GM06990 (cell line): ENCODE measurements at regions not wholly inside any gene's neighbourhood (a gene's known extent, or its start where the extent isn't known, plus 50 kb on each side); places are given as distances from the start of the nearest gene placed in this dataset.

ENCODE experiments used
- DNase-seq: peaks from one replicate; pipeline ENCODE4 v3.0.0-alpha.2; 2011; ENCODE audit not compliant: insufficient read length; ENCODE audit errors: extremely low read depth
- H3K27me3 ChIP-seq: replicated peaks from 2 replicates; pipeline ENCODE4 v1.6.0; 2011; ENCODE audit warnings: low read length; ENCODE audit not compliant: control insufficient read depth, insufficient read depth
- H3K36me3 ChIP-seq: 2 replicates; pipeline ENCODE4 v1.5.1; 2011; ENCODE audit warnings: low read length; ENCODE audit not compliant: control insufficient read depth, insufficient read depth
- H3K4me3 ChIP-seq: replicated peaks from 2 replicates; pipeline ENCODE4 v1.5.1; 2011; ENCODE audit warnings: low read depth, mild to moderate bottlenecking, control low read depth, low read length
- CTCF ChIP-seq: IDR thresholded peaks from 2 replicates; pipeline ENCODE4 v1.5.1; 2011; ENCODE audit warnings: low read length, control low read depth, mild to moderate bottlenecking, inconsistent platforms; ENCODE audit not compliant: insufficient read depth, poor library complexity, severe bottlenecking

- no peak for TF ChIP-seq CTCF
- H3K36me3 ChIP-seq, result no peaks in the 10 kb centered on the region
- DNase-seq, result no peak
- no peak overlapping the region for H3K4me3 ChIP-seq
- H3K27me3 ChIP-seq, result no peaks in the 10 kb centered on the region
Observed at GRCh38 chr7:93747019-93747418, 143.5 kb downstream of the TFPI2 start.

GRCh38 chr7:93739424-93739823 lies 151.1 kb downstream of the TFPI2 start:
- H3K27me3 ChIP-seq, result no peaks in the 10 kb centered on the region
- no peak for TF ChIP-seq CTCF
- no peaks in the 10 kb centered on the region for H3K36me3 ChIP-seq
- no peak for DNase-seq
- no peak overlapping the region for H3K4me3 ChIP-seq

- no peak overlapping the region for H3K4me3 ChIP-seq
- DNase-seq, result no peak
- H3K27me3 ChIP-seq, result no peaks in the 10 kb centered on the region
- H3K36me3 ChIP-seq, result no peaks in the 10 kb centered on the region
- no peak for TF ChIP-seq CTCF
Observed at GRCh38 chr7:93737953-93738352, 152.6 kb downstream of the TFPI2 start.

- no peak for TF ChIP-seq CTCF
- Histone ChIP-seq H3K4me3 (no peak overlapping the region), H3K27me3 (no peaks in the 10 kb centered on the region), H3K36me3 (no peaks in the 10 kb centered on the region)
- DNase-seq, result no peak
Observed at GRCh38 chr7:93736668-93737369, 153.7 kb downstream of the TFPI2 start.

GRCh38 chr7:93728292-93728691 lies 153.8 kb upstream of the CALCR start:
- Histone ChIP-seq H3K27me3 (0 out of 2 replicates have a peak, but pooled peaks cover 1% of the 10 kb centered on the region), H3K36me3 (no peaks in the 10 kb centered on the region), H3K4me3 (no peak overlapping the region)
- DNase-seq, result no peak
- no peak for TF ChIP-seq CTCF

- no peaks in the 10 kb centered on the region for H3K36me3 ChIP-seq
- 0 out of 2 replicates have a peak, but pooled peaks cover 1% of the 10 kb centered on the region for H3K27me3 ChIP-seq
- DNase-seq, result no peak
- TF ChIP-seq CTCF, result no peak
- H3K4me3 ChIP-seq, result no peak overlapping the region
Observed at GRCh38 chr7:93725954-93726353, 151.4 kb upstream of the CALCR start.
